ENCODE measurements at regions not wholly inside any gene's neighbourhood (a gene's known extent, or its start where the extent isn't known, plus 50 kb on each side); places are given as distances from the start of the nearest gene placed in this dataset.

DNA sequence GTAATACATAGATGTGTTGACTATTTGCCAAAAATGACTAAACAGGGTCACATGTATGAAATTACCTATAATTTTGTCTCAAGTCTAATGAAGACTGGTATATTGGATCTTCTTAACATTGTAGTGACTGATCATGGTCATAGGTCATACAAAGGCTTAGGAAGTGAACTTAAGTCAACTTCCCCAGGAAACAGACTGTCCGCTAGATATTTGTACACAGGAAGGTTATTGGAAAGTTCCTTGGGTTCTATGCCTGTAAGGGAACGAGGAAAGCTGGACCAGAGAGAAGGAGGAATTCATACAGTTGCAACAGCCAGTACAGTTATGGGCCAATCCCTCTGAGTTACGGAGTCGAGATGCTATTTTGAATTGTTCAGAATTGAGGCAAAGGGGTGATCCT is 462.0 kb upstream of the THRB start:
- no peak overlapping the region for H3K4me3 ChIP-seq (ENCODE audit: low read depth, low read length)
- no peaks in the 10 kb centered on the region; the same call in 1 of the 2 replicates for H3K27me3 ChIP-seq (ENCODE audit: control insufficient read depth, insufficient read depth, low read length)
- no peaks in the 10 kb centered on the region for H3K36me3 ChIP-seq (ENCODE audit: control insufficient read depth, insufficient read depth, low read length)
- no peak for DNase-seq (ENCODE audit: low read depth)
- POLR2A ChIA-PET, result no interaction called here
- TF ChIP-seq, protein P1, sequence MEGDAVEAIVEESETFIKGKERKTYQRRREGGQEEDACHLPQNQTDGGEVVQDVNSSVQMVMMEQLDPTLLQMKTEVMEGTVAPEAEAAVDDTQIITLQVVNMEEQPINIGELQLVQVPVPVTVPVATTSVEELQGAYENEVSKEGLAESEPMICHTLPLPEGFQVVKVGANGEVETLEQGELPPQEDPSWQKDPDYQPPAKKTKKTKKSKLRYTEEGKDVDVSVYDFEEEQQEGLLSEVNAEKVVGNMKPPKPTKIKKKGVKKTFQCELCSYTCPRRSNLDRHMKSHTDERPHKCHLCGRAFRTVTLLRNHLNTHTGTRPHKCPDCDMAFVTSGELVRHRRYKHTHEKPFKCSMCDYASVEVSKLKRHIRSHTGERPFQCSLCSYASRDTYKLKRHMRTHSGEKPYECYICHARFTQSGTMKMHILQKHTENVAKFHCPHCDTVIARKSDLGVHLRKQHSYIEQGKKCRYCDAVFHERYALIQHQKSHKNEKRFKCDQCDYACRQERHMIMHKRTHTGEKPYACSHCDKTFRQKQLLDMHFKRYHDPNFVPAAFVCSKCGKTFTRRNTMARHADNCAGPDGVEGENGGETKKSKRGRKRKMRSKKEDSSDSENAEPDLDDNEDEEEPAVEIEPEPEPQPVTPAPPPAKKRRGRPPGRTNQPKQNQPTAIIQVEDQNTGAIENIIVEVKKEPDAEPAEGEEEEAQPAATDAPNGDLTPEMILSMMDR (IDR thresholded peaks at IDR 0.05; ENCODE audit: insufficient read depth, low read depth, low read length), result no peak
- CTCF ChIA-PET, result no interaction called here

DNA sequence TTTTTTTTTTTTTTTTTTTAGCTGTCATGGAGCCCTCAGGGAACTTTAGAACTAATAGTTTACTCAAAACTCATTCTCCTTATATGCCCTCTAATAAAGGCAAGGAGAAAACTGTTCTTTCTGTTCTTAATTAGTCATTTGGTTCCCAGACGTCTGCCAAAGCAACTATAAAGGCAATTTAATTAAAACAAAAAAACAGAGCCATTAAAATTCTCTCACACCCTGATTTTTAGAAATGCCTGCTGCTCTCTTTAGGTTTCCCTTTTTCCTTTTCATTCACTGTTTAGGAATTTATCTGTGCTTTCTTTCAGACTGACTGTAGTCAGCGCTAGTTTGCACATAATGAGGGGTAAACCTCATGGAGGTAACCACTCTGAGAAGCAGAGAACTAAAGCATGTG is 463.6 kb upstream of the THRB start:
- POLR2A ChIA-PET, result no interaction called here
- Histone ChIP-seq H3K4me3 (ENCODE audit: low read depth, low read length) (no peak overlapping the region), H3K36me3 (ENCODE audit: control insufficient read depth, insufficient read depth, low read length) (no peaks in the 10 kb centered on the region), H3K27me3 (ENCODE audit: control insufficient read depth, insufficient read depth, low read length) (no peaks in the 10 kb centered on the region; the same call in 1 of the 2 replicates)
- CTCF ChIA-PET, result no interaction called here
- TF ChIP-seq, protein P1 (IDR thresholded peaks at IDR 0.05; ENCODE audit: insufficient read depth, low read depth, low read length), result no peak
- no peak for DNase-seq (ENCODE audit: low read depth)

DNA sequence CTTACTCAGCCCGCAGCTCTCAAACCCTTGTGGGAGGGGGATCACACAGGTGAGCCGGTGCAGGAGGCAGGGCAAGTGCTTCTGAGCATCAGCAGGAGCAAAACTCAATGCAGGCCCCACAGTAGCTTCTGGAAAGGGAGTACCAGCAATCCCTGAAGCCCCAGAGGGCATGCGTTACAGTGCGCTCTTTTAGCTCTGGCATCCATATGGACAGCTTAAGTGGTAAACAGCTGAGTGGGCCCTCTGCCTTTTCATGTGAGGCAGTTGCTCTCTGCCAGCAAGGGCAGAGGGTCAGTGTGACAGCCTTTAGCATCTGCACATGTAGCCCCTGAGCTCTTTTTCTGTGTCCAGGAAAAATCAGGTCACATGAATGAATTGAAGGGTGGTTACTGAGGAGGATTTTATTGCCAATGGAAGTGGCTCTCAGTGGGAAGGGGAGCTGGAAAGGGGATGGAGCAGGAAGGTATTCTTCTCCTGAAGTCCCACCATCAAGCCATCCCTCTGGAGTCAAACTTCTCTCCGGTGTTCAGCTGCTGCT is 464.3 kb upstream of the THRB start:
- no peak overlapping the region for H3K4me3 ChIP-seq (ENCODE audit: low read depth, low read length)
- no peaks in the 10 kb centered on the region for H3K36me3 ChIP-seq (ENCODE audit: control insufficient read depth, insufficient read depth, low read length)
- TF ChIP-seq, protein P1 (IDR thresholded peaks at IDR 0.05; ENCODE audit: insufficient read depth, low read depth, low read length), result no peak
- H3K27me3 ChIP-seq (ENCODE audit: control insufficient read depth, insufficient read depth, low read length), result no peaks in the 10 kb centered on the region; the same call in 1 of the 2 replicates
- ChIA-PET CTCF (no interaction called here), POLR2A (no interaction called here)
- no peak for DNase-seq (ENCODE audit: low read depth)

DNA sequence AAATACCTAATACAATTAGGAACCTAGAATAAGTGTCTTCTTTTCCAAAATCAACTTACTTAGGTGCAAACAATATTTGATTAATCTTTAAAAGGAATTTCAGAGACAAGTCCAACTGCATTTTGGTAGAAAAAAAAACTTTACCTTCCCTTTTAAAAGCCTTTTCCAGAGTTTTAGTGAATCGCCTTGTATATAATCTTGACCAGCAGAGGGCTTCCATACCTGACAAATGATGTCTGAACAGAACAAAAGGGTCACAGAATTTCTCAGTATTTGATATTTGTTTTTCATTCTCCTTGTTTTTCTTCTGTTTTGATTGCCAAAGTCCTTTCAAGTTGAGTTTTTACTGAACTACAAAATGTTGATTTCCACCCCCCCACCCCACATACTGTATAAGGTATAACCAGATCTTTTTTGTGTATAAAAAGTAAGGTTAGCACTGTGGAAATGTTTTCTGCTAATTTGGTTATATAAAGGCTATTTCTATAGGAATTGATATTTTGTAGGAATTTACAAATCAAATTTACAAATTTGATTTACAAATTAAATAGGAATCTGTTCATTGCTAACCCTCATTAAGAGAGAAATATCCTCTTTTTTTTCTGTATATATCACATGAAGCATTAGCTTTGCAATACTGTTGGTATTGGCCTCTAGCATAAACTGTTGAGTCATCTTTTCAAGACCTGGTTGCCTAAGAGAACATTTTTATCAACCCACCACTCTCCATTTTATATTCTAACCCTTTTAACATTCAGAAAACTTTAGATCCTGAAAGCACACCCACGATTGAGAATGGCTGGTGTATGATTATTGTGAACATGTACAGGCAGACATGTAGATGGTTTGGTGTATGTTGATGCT is 464.1 kb upstream of the RARB start:
- Histone ChIP-seq H3K4me3 (ENCODE audit: low read depth, low read length) (no peak overlapping the region), H3K27me3 (ENCODE audit: control insufficient read depth, insufficient read depth, low read length) (no peaks in the 10 kb centered on the region), H3K36me3 (ENCODE audit: control insufficient read depth, insufficient read depth, low read length) (no peaks in the 10 kb centered on the region)
- TF ChIP-seq, protein P1 (IDR thresholded peaks at IDR 0.05; ENCODE audit: insufficient read depth, low read depth, low read length), result peak; percentile 54
- POLR2A ChIA-PET, result no interaction called here
- no peak for DNase-seq (ENCODE audit: low read depth)
- CTCF ChIA-PET, result interaction anchor here (0.7 to 2.3 kb wide), 2 partner anchors 35 to 630 kb away, joined by 3 to 13 read pairs; no protein-coding TSS in a partner anchor

DNA sequence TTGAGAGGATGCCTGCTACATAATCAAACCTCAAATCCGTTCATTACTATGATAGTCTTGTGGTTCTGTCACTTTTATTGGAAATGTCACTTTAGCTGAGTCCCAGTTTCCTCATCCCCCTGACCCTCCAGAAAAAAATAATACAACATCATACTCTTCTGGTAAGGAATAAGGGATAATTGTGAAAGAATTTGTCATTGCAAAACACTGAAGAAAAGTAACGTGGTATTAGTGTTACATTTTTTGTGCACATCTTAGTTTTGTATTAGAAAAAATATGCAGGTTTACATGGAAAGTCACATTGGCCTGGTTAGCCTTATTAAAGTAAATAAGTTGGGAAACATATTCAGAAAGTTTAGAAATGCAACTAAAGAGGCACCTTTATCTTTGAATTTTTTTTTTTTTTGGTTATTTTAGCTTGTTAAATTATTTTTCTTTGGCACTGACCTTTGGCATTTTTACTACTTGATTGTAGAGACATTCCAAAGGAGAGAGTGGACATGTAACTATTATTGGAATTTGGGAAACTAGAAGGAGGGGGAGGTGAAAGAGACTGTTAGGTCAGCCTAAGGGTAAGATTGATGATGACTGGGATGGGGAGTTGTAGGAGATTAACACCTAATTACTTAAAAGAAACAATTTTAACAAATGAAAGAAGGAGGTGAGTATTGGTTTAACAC is 462.2 kb upstream of the RARB start:
- no peak for DNase-seq (ENCODE audit: low read depth)
- H3K4me3 ChIP-seq (ENCODE audit: low read depth, low read length), result no peak overlapping the region
- H3K27me3 ChIP-seq (ENCODE audit: control insufficient read depth, insufficient read depth, low read length), result no peaks in the 10 kb centered on the region
- POLR2A ChIA-PET, result no interaction called here
- CTCF ChIA-PET, result interaction anchor here (1.3 kb wide), 1 partner anchor 627 kb away, joined by 3 read pairs; no protein-coding TSS in a partner anchor
- H3K36me3 ChIP-seq (ENCODE audit: control insufficient read depth, insufficient read depth, low read length), result no peaks in the 10 kb centered on the region
- TF ChIP-seq, protein P1 (IDR thresholded peaks at IDR 0.05; ENCODE audit: insufficient read depth, low read depth, low read length), result no peak
